K562 (cell line): ENCODE measurements at regions not wholly inside any gene's neighbourhood (a gene's known extent, or its start where the extent isn't known, plus 50 kb on each side); places are given as distances from the start of the nearest gene placed in this dataset.

Experiments
- ATF7 ChIP-seq: fragments of 450-650 bp; IDR thresholded peaks from 2 replicates; pipeline ENCODE4 v1.7.1; 2014; ENCODE audit warnings: mild to moderate bottlenecking, moderate library complexity
- FOS ChIP-seq: IDR thresholded peaks from 3 replicates; pipeline ENCODE4 v1.6.1; 2011; ENCODE audit not compliant: insufficient read length; ENCODE audit errors: extremely low read depth
- HMBOX1 ChIP-seq: sonication (generic); IDR thresholded peaks from 2 replicates; pipeline ENCODE4 v1.6.1; 2016
- HNRNPH1 ChIP-seq: fragments of 200-400 bp; formaldehyde crosslinking; optimal IDR thresholded peaks from 2 replicates; pipeline ENCODE3; 2017; ENCODE audit warnings: low read depth, mild to moderate bottlenecking, low read length, moderate library complexity
- KDM5B ChIP-seq: fragments of 200-600 bp; sonication (generic); IDR thresholded peaks from 2 replicates; pipeline ENCODE4 v1.6.1; 2012; ENCODE audit warnings: low read depth, mild to moderate bottlenecking, moderate library complexity, low read length, control low read depth, inconsistent platforms; ENCODE audit not compliant: insufficient replicate concordance
- MEF2A ChIP-seq: IDR thresholded peaks from 2 replicates; pipeline ENCODE4 v1.6.1; 2011; ENCODE audit warnings: low read depth, mild to moderate bottlenecking, low read length, moderate library complexity; ENCODE audit not compliant: control insufficient read depth
- MYC ChIP-seq, 2 experiments: fragments of 250-450 bp in 1 of 2; sonication (Bioruptor Pico) in 1 of 2; IDR thresholded peaks; 2 replicates each; pipeline versions ENCODE4 v1.5.1 to v1.6.1; 2012 to 2021; ENCODE audit warnings: low read depth in 2 of 2, borderline replicate concordance in 1 of 2, improper control_type of control experiment in 1 of 2, low read length in 1 of 2, mild to moderate bottlenecking in 1 of 2, moderate library complexity in 1 of 2
- NFE2L1 ChIP-seq: fragments of 450-650 bp; IDR thresholded peaks from 2 replicates; pipeline ENCODE4 v1.6.1; 2016; ENCODE audit warnings: missing genetic modification characterization, low read depth, mild to moderate bottlenecking, missing compliant biosample characterization, moderate library complexity, borderline replicate concordance
- NKRF ChIP-seq: fragments of 450-650 bp; IDR thresholded peaks from 2 replicates; pipeline ENCODE4 v1.6.1; 2016; ENCODE audit warnings: borderline replicate concordance
- POU5F1 ChIP-seq: fragments of 150-350 bp; IDR thresholded peaks from 2 replicates; pipeline ENCODE4 v1.6.1; 2014; ENCODE audit warnings: borderline replicate concordance, low read length, low read depth, mild to moderate bottlenecking; ENCODE audit not compliant: partially characterized antibody
- PURB ChIP-seq: sonication (generic); formaldehyde crosslinking; IDR thresholded peaks from 2 replicates; pipeline ENCODE4 v1.9.0; 2021; ENCODE audit warnings: low read depth, mild to moderate bottlenecking, missing genetic modification reagents
- SOX6 ChIP-seq: fragments of 450-650 bp; IDR thresholded peaks from 2 replicates; pipeline ENCODE4 v1.6.1; 2014; ENCODE audit warnings: mild to moderate bottlenecking
- SPI1 ChIP-seq: IDR thresholded peaks from 2 replicates; pipeline ENCODE4 v1.6.1; 2011; ENCODE audit warnings: low read depth, low read length, control low read depth, borderline replicate concordance
- TCF3 ChIP-seq: sonication (generic); formaldehyde crosslinking; IDR thresholded peaks from 2 replicates; pipeline ENCODE4 v1.4.0; 2020; ENCODE audit warnings: mild to moderate bottlenecking, missing genetic modification reagents
- TCF7L2 ChIP-seq: fragments of 150-350 bp; IDR thresholded peaks from 2 replicates; pipeline ENCODE4 v1.6.1; 2016; ENCODE audit warnings: low read depth, mild to moderate bottlenecking, low read length, moderate library complexity
- TF ChIP-seq, protein P1 (sequence below), 2 experiments: fragments of 450-650 bp in 1 of 2; sonication (generic) in 1 of 2; formaldehyde crosslinking in 1 of 2; IDR thresholded peaks; 2 replicates each; pipeline versions ENCODE4 v1.7.1 to v1.9.0; 2016 to 2022; ENCODE audit warnings: inconsistent platforms in 1 of 2, mild to moderate bottlenecking in 1 of 2, missing genetic modification reagents in 1 of 2

- TF ChIP-seq HMBOX1 (peak; percentile 81; the same call in 1 of the 2 replicates), NKRF (no peak), TCF3 (no peak), HNRNPH1 (no peak), NFE2L1 (no peak), ATF7 (peak; percentile 42; the same call in 1 of the 2 replicates), FOS (peak; percentile 29), PURB (CRISPR knock-in tag) (no peak), POU5F1 (no peak), MYC (IDR thresholded peaks at IDR 0.05; ENCODE audit: low read depth, low read length) (peak; percentile 44; the same call in 1 of the 2 replicates), MYC (CRISPR knock-in tag; IDR thresholded peaks at IDR 0.05; ENCODE audit: borderline replicate concordance, low read depth) (no peak), TCF7L2 (no peak), SPI1 (peak; percentile 68; the same call in 1 of the 2 replicates), KDM5B (peak; percentile 54), MEF2A (no peak), SOX6 (peak; percentile 43; the same call in 1 of the 2 replicates)
- TF ChIP-seq, protein P1, sequence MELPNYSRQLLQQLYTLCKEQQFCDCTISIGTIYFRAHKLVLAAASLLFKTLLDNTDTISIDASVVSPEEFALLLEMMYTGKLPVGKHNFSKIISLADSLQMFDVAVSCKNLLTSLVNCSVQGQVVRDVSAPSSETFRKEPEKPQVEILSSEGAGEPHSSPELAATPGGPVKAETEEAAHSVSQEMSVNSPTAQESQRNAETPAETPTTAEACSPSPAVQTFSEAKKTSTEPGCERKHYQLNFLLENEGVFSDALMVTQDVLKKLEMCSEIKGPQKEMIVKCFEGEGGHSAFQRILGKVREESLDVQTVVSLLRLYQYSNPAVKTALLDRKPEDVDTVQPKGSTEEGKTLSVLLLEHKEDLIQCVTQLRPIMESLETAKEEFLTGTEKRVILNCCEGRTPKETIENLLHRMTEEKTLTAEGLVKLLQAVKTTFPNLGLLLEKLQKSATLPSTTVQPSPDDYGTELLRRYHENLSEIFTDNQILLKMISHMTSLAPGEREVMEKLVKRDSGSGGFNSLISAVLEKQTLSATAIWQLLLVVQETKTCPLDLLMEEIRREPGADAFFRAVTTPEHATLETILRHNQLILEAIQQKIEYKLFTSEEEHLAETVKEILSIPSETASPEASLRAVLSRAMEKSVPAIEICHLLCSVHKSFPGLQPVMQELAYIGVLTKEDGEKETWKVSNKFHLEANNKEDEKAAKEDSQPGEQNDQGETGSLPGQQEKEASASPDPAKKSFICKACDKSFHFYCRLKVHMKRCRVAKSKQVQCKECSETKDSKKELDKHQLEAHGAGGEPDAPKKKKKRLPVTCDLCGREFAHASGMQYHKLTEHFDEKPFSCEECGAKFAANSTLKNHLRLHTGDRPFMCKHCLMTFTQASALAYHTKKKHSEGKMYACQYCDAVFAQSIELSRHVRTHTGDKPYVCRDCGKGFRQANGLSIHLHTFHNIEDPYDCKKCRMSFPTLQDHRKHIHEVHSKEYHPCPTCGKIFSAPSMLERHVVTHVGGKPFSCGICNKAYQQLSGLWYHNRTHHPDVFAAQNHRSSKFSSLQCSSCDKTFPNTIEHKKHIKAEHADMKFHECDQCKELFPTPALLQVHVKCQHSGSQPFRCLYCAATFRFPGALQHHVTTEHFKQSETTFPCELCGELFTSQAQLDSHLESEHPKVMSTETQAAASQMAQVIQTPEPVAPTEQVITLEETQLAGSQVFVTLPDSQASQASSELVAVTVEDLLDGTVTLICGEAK (IDR thresholded peaks at IDR 0.05) = no peak
- TF ChIP-seq, protein P1 (CRISPR knock-in tag; IDR thresholded peaks at IDR 0.05) = no peak
Observed at GRCh38 chr9:129237164-129237611, 59.1 kb upstream of the IER5L start (continued).
